Right renal pelvis (tissue), 4 donors: ENCODE measurements at regions not wholly inside any gene's neighbourhood (a gene's known extent, or its start where the extent isn't known, plus 50 kb on each side); places are given as distances from the start of the nearest gene placed in this dataset.
"Not testable (repeated sequence)": the region's sequence is repeated elsewhere in the genome, so short reads cannot be mapped to it uniquely, and the experiment has no call there.

Experiments used
- DNase-seq, 4 donors: peaks; one replicate each; pipeline ENCODE4 v3.0.0-alpha.2; 2013; ENCODE audit warnings: low read depth in 4 of 4, low spot score in 3 of 4, missing footprints in 1 of 4

DNA sequence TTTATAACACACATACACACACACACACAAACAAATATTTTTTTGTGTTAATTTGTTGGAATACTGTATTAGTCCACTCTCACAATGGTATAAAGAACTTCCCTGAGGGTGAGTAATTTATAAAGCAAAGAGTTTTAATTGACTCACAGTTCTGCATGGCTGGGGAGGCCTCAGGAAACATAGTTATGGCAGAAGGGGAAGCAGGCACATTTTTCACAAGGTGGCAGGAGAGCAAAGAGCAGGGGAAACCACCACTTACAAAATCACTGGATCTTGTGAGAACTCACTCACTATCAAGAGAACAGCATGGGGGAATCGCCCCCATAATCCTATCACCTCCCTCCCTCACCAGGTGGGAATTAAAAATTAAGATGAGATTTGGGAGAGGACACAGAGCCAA is 205.4 kb upstream of the PTPRD start:
- no peak for DNase-seq

DNA sequence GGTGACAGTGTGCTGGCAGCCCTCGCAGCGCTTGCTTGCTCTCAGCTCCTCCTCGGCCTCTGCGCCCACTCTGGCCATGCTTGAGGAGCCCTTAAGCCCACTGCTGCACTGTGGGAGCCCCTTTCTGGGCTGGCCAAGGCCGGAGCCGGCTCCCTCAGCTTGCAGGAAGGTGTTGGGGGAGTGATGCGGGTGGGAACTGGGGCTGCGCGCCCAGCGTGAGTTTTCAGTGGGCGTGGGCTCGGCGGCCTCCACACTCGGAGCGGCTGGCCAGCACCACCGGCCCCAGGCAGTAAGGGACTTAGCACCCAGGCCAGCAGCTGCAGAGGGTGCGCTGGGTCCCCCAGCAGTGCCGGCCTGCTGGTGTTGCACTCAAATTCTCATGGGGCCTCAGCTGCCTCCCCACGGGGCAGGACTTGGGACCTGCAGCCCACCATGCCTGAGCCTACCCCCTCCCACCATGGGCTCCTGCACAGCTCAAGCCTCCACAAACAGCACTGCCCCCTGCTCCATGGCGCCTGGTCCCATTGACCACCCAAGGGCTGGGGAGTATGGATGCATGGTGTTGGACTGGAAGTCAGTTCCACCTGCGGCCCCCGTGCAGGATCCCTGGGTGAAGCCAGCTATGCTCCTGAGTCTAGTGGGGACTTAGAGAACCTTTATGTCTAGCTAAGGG is 223.1 kb upstream of the PTPRD start:
- no peak for DNase-seq

DNA sequence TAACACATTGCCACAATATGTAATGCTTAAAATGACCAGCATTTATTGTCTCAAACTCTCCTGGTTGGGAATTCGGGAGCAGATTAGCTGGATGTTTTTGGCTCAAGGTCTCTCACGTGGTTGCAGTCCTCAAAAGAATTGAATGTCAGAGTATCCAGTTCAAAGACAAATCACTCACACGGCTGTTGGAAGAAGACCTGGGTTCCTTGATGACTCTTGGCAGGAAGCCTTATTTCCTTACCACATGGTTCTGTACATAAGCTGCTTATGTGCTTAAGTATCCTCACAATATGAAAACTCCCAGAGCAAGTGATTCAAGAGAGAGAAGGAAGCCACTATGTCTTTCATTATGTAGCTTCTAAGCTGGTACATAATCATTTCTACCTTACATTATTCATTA is 230.3 kb upstream of the PTPRD start:
- no peak for DNase-seq

DNA sequence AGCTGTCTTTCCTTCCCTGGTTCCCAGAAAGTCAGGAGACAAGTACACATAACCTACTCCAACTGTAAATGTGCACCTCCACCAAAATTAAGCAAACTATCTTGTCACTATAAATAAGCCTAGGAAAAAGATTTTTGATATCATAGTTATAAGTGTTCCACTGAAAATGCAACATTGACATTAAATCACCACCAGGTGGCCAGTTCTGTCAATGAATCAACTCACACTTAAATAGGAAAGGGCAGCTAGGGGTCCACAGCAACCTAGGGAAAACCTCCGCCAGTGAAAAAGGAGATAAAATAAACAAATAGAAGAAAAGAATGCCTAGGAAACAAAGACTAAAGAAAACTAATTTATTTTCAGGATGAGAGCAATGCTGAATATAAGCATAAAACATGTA is 243.0 kb upstream of the PTPRD start:
- DNase-seq: peak in 2 of 4 donors; percentile 0 to 1

DNA sequence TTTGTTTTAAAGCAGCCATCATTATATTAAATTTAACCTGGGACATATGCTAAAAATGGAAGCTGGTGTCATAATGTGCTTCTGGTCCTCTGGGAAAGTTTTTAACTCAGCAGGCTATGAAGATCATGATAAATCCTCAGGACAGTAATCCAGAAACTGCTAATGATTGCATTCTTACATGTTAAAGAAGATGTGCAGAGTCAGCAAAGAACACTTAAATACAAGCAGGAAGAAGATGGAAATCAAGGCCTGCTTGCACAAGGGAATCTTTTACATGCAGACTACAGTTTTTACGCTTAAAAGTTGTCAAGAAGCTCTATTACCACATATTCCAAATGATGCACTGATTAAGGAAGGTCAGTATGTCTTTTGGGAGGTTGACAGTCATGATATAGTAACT is 246.0 kb upstream of the PTPRD start:
- no peak for DNase-seq

DNA sequence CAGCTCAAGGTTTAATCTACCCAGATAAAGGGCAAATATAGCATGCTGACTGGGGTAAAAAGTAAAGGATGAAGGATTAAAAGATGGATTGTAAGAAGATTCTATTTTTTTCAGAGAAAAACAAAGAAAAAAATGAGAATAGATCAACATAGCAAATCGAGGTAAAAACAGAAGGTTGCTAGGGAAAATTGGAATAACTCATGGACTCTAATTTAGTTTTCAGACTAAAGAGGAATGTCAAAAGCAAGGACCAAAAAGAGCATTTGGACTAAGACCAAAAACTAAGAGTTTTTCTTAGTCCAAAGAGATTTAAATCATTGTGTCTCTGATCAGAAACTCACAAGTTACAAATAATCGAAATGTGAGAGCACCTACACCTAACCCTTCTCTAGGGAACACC is 250.7 kb upstream of the PTPRD start:
- DNase-seq: no peak

DNA sequence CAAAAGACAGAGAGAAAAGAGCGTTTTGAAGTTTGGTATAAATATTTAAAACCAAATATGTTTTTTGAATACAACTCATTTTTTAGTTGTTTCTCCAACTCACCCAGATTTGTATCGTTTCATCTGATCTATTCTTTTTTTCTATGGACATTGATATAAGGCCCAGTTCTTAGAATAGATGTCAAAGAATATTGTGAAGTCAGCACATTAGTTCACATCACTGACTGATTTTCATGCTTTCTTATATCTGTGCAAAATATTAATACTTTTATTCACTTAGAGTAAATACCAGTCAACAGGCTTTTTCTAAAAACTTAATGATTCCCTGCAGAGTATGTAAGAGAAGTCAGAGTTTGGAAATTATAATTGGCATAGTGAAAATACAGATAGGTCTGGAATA is 254.4 kb upstream of the PTPRD start:
- DNase-seq: no peak

DNA sequence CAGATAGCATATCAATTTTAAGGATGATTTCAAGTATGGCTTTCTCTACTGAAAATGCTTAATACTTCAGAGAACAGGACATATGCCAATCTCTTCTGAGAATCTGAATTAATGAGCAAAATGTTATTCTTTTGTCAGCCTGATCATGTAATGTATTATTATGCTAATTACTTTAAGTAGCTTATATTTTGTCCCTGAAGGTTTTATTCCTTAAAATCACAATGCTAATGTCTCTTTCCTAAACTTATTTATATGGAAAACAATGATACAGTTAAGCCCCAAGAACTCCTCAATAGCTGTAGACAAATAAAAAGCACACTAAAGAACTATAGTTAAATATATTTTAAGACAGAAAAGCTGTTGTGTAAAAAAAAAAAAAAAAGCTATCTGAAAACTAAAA is 256.9 kb upstream of the PTPRD start:
- DNase-seq: no peak

DNA sequence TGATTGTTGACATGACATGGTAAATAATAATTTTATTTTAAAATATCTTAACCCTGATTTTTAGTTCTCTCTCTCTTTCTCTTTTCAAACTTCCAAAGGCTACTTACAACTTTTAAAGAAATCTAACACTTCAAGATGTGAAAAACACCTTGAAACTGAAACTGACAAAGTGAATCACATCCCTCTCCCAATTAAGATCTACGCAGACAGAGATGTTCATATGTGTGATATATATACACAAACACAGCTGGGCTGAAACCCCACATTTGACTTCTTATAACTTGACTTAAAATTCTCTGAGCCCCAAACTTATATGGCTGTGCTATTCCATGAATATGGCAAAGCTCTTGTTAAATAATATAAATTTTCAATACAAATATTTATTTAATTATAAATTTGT is 261.2 kb upstream of the PTPRD start:
- DNase-seq: no peak

DNA sequence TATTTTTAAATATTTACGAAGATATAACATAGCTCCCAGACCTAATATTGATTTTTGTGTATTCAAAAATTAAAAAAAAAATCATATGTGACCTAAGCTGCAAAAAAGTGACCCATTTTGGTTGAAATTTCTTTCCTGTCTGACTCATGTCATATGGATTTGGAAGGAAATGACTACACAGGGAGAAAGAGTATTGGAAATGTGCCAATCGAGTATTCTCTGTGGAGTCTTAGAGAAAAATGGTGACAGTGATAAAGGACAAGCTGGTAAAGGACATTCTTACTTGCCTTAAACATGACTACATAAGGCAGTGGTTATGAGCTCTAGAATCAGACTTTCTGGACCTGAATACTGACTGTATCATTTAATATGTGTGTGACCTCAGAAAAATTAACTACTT is 262.9 kb upstream of the PTPRD start:
- DNase-seq: no peak

DNA sequence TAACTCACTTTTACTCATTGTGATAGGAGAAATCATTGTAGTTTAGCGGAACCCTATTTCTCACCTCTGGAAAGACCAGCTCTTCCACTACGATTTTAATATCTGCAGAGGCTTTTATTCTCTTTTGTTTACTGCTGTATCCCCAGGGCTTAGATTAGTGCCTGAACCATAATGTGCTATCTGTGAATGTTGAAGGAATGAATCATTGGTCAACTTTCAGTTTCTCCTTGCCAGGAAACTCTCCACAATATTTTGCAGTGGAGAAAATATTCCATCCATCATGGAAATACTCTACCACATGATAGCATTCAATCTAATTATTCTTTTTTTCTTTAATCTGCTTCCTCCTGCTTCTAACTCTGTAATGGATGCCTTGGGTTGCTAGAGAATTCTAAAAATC is 263.5 kb upstream of the PTPRD start:
- DNase-seq: no peak

DNA sequence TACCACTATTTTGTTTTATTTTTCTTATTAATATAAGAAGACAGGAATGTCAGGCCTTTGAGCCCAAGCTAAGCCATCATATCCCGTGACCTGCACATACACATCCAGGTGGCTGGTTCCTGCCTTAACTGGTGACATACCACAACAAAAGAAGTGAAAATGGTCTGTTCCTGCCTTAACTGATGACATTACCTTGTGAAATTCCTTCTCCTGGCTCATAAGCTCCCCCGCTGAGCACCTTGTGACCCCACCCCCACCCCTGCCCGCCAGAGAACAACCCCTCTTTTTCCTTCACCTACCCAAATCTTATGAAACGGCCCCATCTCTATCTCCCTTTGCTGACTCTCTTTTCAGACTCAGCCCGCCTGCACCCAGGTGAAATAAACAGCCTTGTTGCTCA is 277.5 kb upstream of the PTPRD start:
- not testable (repeated sequence) for DNase-seq

DNA sequence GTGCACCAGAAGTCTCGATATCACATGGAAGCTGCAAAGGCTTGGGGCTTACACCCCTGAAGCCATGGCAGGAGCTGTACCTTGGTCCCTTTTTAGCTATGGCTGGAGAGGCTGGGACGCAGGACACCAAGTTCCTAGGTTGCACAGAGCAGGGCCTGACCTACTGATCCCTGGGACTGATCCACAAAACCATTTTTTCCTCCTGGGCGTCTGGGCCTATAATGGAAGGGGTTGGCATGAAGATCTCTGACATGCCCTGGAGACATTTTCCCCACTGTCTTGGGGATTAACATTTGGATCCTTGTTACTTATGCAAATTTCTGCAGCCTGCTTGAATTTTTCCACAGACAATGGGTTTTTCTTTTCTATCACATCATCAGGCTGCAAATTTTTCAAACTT is 286.7 kb upstream of the PTPRD start:
- DNase-seq: no peak

DNA sequence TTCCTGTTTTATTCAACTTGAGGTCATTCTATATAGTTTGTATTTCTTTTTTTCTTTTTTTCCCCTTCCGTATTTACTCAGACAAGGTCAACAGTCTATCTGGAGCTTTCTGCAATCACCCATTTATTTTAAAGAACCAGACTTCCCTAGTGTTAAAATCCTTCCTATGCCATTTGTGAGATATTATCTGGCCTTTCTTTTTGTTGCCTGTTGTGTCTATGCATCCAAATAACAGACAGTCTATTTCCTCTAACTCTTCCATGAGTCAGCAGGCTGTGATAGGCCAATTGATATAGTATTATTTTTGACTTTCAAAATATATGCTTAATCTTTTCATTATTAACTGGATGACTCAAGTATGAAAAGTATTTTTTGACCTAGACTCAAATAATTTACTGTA is 291.2 kb upstream of the PTPRD start:
- DNase-seq: no peak

DNA sequence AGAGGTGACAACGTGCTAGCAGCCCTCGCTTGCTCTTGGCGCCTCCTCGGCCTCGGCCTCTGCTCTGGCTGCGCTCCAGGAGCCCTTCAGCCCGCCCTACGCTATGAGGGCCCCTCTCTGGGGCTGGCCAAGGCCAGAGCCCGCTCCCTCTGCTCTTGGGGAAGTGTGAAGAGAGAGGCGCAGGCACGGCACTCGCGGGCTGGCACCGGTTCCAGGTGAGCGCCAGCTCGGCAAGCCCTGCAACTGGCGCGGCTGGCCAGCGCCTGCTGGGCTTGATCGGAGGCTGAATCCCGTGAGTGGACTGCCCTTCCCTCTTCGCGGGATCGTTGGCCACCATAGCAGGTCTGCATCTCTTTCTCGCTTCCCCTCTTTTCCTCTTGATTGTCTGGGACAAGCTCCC is 298.0 kb upstream of the PTPRD start:
- no peak for DNase-seq

DNA sequence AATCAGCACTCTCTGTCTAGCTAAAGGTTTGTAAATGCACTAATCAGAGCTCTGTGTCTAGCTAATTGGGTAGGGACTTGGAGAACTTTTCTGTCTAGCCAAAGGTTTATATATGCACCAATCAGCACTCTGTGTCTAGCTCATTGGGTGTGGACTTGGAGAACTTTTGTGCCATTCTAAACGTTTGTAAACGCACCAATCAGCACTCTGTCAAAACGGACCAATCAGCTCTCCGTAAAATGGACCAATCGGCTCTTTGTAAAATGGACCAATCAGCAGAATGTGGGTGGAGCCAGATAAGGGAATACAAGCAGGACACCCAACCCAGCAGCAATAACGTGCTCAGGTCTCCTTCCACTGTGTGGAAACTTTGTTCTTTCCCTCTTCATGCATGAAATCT is 298.6 kb upstream of the PTPRD start:
- DNase-seq: no peak

DNA sequence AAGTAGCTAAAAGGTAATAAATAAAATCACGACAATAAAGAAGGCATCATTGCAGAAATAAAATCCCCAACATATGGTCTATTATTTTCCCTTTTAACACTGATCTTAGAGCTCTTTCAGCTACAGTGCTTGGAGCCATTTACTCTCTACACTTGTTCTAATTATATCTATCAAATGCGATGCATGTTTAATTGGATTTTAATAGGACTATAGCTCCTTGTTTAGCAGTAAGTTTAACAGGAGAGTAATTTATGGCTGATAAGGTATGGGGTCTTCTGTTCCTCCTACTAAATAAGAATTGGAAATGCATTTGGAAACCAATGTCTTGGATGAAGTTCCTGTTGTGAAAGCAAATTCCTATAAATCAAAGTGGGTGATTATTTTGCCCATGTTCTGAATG is 304.2 kb upstream of the PTPRD start:
- no peak for DNase-seq

DNA sequence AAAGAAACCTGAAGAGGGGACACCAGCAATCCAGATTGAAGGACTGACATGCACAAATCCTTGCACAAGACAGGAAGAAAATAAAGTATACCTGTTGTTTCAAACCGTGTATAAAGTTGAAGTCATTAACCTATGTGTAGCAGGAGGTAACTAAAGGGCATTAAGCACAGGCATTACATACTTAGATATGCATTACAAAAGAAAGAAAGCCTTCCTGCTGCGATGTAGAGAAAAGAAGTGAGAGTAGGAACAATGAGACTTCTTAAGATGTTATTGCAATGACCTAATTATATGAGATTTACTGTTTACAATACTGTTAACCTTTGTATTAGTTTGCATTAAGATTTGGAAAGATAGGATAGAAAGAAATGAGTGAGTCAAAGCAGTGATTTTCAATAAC is 308.9 kb upstream of the PTPRD start:
- DNase-seq: no peak

DNA sequence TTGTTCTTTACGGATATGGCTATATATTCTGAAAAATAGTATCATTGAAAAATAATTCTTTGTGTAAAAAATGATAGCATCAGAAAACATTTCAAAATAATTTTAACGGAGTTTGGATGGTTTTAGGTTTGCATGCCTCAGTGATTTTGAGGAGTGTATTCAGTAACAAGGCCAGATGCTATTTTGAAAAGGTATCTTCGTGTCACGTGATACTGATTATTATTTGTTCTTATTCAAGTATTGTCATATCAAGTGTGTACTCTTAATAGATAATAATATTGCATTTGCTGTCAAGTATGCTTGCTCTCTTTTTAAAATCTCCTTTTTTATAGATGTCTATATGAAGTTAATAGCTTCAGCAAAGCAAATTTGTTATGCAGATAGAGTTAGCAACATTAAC is 313.1 kb upstream of the PTPRD start:
- no peak for DNase-seq

DNA sequence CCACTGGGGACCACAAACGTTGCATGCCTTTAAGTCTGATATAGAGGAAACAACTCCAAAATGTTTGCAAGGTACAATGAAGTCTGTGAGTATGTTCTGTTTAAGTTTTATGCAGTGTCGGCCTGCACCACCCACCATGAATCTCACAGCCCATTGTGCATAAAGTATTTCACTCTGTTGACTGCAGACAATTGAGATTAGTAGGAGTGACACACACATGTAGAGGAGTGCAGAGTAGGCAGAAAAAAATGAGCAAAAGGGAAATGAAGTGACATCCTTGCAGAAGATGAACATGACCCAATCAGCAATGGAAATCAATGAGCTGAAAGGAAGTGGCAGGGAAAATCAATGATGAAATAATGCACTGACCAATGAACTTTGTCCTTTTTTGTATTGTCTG is 315.6 kb upstream of the PTPRD start:
- DNase-seq: no peak

DNA sequence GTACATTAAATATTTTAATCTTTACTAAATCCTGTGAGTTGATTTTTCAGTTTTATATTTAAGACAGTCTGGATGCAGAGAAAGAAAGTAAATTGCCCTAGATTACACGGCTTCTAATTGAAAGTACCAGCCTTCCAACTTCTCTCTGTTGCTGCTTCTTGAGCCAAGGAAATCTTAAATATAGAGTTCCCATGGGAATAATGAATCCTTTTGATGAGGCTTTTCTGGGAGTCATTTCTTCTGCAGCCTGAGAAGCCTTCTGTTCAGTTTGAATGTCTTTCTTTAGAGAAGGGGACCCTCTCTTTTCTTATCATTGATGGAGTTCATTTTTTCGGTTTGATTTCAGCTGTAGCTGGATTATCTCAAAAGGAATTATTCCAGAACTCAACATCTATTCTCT is 317.3 kb upstream of the PTPRD start:
- no peak for DNase-seq

DNA sequence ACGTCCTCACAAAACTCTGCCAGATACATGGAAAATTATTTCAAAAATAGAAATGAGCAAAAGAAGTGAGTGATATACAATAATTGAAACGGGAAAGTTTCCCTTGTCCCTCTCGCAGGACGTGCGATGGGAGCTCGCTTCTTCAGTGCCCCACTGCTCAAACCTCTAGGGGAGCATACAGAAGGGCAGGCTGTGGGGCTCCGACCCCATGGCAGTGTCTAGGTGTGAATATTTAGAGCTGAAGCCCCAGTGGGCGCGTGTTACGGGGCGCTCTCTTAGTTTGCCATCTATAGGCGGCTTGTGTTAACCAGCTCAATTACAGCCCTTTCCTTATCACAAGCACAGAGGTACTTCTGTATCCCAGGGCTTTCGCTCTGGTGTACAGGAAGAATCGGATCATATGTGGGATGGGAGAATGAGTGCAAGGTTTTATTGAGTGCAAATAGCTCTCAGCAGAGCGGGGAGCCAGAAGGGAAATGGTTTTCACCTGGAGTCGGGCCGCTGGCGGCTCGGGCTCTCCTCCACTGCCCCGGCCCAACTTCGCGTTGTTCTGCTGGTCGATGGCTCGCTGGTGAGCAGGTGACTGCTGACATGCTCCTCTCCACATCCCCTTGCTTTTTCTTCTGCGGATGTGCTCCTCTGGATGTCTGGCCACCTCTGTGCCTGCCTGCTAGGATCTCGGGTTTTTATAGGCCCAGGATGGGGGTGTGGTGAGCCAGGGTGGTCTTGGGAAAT is 334.0 kb upstream of the PTPRD start:
- no peak for DNase-seq

DNA sequence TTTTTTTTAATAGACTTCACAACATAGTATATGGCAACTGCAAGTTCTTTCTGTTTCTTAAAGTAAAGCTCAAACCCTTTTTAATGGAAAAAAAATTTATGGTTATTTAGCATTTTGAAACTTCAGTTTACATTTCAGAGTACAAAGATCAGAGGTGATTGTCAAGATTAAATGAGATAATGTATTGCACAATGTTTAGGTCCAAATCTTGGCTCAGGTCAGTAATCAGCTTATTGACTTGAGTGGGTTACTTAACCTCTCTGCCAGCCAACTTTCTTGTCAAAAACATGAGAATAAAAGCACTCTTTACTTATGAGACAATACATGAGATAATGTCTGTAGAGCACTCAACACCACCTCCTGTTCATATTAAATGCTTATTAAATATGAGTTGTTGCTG is 345.1 kb upstream of the PTPRD start:
- no peak for DNase-seq
